ENCODE measurements at regions not wholly inside any gene's neighbourhood (a gene's known extent, or its start where the extent isn't known, plus 50 kb on each side); places are given as distances from the start of the nearest gene placed in this dataset.

DNA sequence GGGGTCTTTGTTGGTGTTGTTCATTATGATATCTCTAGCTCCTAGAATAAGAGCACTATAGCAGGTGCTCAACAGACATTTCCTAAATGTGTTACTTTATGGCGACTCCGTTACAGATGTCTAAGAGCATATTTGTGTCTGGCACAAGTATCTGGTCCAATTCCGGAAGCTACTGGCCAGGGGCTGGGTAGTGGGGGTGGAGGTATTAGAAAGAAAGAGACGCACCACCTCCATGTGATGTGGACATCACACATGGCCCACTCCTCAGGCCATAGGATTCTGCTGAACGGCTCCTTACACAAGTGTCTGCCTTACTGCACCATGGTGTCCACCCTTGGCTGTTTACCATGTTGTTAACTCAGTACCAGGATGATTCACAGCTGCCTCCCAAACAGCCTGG is 296.8 kb upstream of the MKI67 start:
- TF ChIP-seq CTCF (IDR thresholded peaks at IDR 0.05) = no peak
- Histone ChIP-seq H3K9ac (no peak overlapping the region), H3K36me3 (ENCODE audit: control insufficient read depth, insufficient read depth, low read length) (no peaks in the 10 kb centered on the region), H3K4me1 (no peaks in the 10 kb centered on the region), H3K4me3 (ENCODE audit: low read depth, low read length) (no peak overlapping the region), H3K79me2 (no peaks in the 10 kb centered on the region), H3K27ac (no peak overlapping the region), H3K27me3 (ENCODE audit: control insufficient read depth, insufficient read depth, low read length) (no peaks in the 10 kb centered on the region), H3K9me3 (ENCODE audit: control insufficient read depth, low read length) (no peaks in the 10 kb centered on the region), H3K4me2 (ENCODE audit: low read length) (no peak overlapping the region), H2AFZ (no peak overlapping the region)

DNA sequence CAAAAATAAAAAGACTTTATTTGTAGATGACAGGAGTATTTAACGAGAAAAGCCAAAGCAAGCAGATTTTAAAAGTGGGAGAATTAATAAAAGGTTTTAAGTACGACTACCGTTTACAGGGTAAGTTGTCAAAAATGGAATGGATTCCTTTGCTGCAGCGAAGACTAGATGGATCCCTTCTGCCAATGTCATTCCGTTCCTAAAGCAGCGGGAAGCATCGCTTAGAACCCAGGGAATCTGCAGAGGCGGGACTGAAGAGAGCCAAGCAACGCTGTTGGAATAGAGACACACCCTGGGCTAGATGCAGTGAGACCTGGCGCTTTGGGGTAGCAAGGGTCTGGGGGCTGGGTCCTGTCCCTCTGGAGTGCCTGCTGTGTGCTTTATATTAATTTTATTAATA is 303.1 kb upstream of the MKI67 start:
- Histone ChIP-seq H3K4me2 (ENCODE audit: low read length) (no peak overlapping the region), H3K4me3 (ENCODE audit: low read depth, low read length) (no peak overlapping the region), H3K27ac (no peak overlapping the region), H3K36me3 (ENCODE audit: control insufficient read depth, insufficient read depth, low read length) (no peaks in the 10 kb centered on the region), H3K9me3 (ENCODE audit: control insufficient read depth, low read length) (no peaks in the 10 kb centered on the region), H3K4me1 (no peaks in the 10 kb centered on the region), H2AFZ (no peak overlapping the region), H3K9ac (no peak overlapping the region), H3K27me3 (ENCODE audit: control insufficient read depth, insufficient read depth, low read length) (no peaks in the 10 kb centered on the region), H3K79me2 (no peaks in the 10 kb centered on the region)
- no peak for TF ChIP-seq CTCF (IDR thresholded peaks at IDR 0.05)

GRCh38 chr10:128429835-128430513 is 303.8 kb upstream of the MKI67 start:
- no peak overlapping the region for H2AFZ ChIP-seq
- H3K79me2 ChIP-seq = no peaks in the 10 kb centered on the region
- no peaks in the 10 kb centered on the region for H3K36me3 ChIP-seq (ENCODE audit: control insufficient read depth, insufficient read depth, low read length)
- no peaks in the 10 kb centered on the region for H3K27me3 ChIP-seq (ENCODE audit: control insufficient read depth, insufficient read depth, low read length)
- H3K27ac ChIP-seq = no peak overlapping the region
- H3K4me1 ChIP-seq = no peaks in the 10 kb centered on the region
- no peak overlapping the region for H3K4me2 ChIP-seq (ENCODE audit: low read length)
- no peak overlapping the region for H3K9ac ChIP-seq
- no peaks in the 10 kb centered on the region for H3K9me3 ChIP-seq (ENCODE audit: control insufficient read depth, low read length)
- no peak overlapping the region for H3K4me3 ChIP-seq (ENCODE audit: low read depth, low read length)
- no peak for TF ChIP-seq CTCF (IDR thresholded peaks at IDR 0.05)

- Histone ChIP-seq H3K36me3 (ENCODE audit: control insufficient read depth, insufficient read depth, low read length) (no peaks in the 10 kb centered on the region), H3K4me2 (ENCODE audit: low read length) (no peak overlapping the region), H3K4me3 (ENCODE audit: low read depth, low read length) (no peak overlapping the region), H3K27me3 (ENCODE audit: control insufficient read depth, insufficient read depth, low read length) (no peaks in the 10 kb centered on the region), H2AFZ (no peak overlapping the region), H3K79me2 (no peaks in the 10 kb centered on the region), H3K9me3 (ENCODE audit: control insufficient read depth, low read length) (no peaks in the 10 kb centered on the region), H3K9ac (no peak overlapping the region), H3K4me1 (no peaks in the 10 kb centered on the region), H3K27ac (no peak overlapping the region)
- no peak for TF ChIP-seq CTCF (IDR thresholded peaks at IDR 0.05)
Measured at GRCh38 chr10:128431083-128431482, 304.9 kb upstream of the MKI67 start.

DNA sequence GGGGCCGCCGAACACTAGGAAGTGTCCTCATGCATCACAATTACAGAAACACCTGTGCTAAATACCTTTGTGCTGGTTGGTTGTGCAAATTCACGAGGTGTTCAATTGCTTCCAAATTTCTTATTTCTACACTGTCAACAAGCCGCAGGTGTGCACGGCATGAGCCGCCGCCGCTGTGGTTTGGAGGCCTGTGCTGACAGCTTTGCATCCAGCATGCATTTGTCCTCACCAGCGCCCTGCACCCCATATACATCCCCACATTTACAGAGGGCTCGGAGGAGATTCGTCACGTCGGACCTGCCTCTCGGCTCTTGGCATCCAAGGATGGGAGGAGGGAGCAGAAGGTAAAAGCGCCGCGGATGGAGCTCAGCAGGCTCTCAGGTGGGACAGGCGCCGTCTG is 305.3 kb upstream of the MKI67 start:
- no peak overlapping the region for H2AFZ ChIP-seq
- no peaks in the 10 kb centered on the region for H3K36me3 ChIP-seq (ENCODE audit: control insufficient read depth, insufficient read depth, low read length)
- no peaks in the 10 kb centered on the region for H3K9me3 ChIP-seq (ENCODE audit: control insufficient read depth, low read length)
- no peak overlapping the region for H3K4me3 ChIP-seq (ENCODE audit: low read depth, low read length)
- no peak overlapping the region for H3K4me2 ChIP-seq (ENCODE audit: low read length)
- no peaks in the 10 kb centered on the region for H3K27me3 ChIP-seq (ENCODE audit: control insufficient read depth, insufficient read depth, low read length)
- no peaks in the 10 kb centered on the region for H3K79me2 ChIP-seq
- H3K4me1 ChIP-seq = no peaks in the 10 kb centered on the region
- TF ChIP-seq CTCF (IDR thresholded peaks at IDR 0.05) = no peak
- H3K27ac ChIP-seq = no peak overlapping the region
- H3K9ac ChIP-seq = no peak overlapping the region

Measured in parathyroid adenoma (tissue), 2 donors.